IMR-90 (cell line): ENCODE measurements at regions not wholly inside any gene's neighbourhood (a gene's known extent, or its start where the extent isn't known, plus 50 kb on each side); places are given as distances from the start of the nearest gene placed in this dataset.
A peak's percentile ranks its signal among the peaks of the same experiment; 100 is the strongest.

Experiments used
- ATAC-seq: fragments of 200-7000 bp; cut with Tn5 transposase; 2 replicates; pipeline ENCODE4 v1.9.1; 2020; ENCODE audit warnings: low read depth, mild to moderate bottlenecking, moderate library complexity
- BruUV-seq: library from RNA; stranded (reverse); fragments of 400-500 nt; replicated peaks from 2 replicates; lab custom pipeline; 2021; lab: Mats Ljungman, UMichigan
- CTCF ChIA-PET: fragments of 300-600 bp; formaldehyde crosslinking; extraction: SDS; loops from one replicate; lab custom pipeline; 2021; ENCODE audit warnings: antibody characterized with exemption; lab: Yijun Ruan, JAX
- POLR2A ChIA-PET: fragments of 300-600 bp; sonication (Branson Sonifier 250); formaldehyde crosslinking; loops from one replicate; lab custom pipeline; 2022; ENCODE audit warnings: antibody characterized with exemption; ENCODE audit not compliant: unreplicated experiment; lab: Charles Lee
- DNase-seq: peaks from one replicate; pipeline ENCODE4 v3.0.0; 2013
- H2AFZ ChIP-seq: replicated peaks from 2 replicates; pipeline ENCODE3; 2013; ENCODE audit warnings: low read length, mild to moderate bottlenecking; ENCODE audit not compliant: poor library complexity
- H2AK5ac ChIP-seq: 2 replicates; pipeline ENCODE4 v1.6.1; 2013; ENCODE audit warnings: low read depth, low read length, inconsistent platforms
- H2AK9ac ChIP-seq: replicated peaks from 2 replicates; pipeline ENCODE3; 2013; ENCODE audit warnings: mild to moderate bottlenecking, low read depth, low read length, moderate library complexity; ENCODE audit not compliant: poor library complexity
- H2BK120ac ChIP-seq: 2 replicates; pipeline ENCODE4 v1.6.1; 2013; ENCODE audit warnings: low read depth, low read length, inconsistent platforms
- H2BK15ac ChIP-seq: 3 replicates; pipeline ENCODE4 v1.6.1; 2013; ENCODE audit warnings: low read depth, low read length, inconsistent platforms
- H2BK20ac ChIP-seq: 2 replicates; pipeline ENCODE4 v1.6.1; 2013; ENCODE audit warnings: low read depth, mild to moderate bottlenecking, inconsistent platforms, low read length, moderate library complexity
- H2BK5ac ChIP-seq: 2 replicates; pipeline ENCODE4 v1.6.1; 2013; ENCODE audit warnings: mild to moderate bottlenecking, low read depth, low read length, inconsistent platforms; ENCODE audit not compliant: poor library complexity, severe bottlenecking
- H3K14ac ChIP-seq: replicated peaks from 2 replicates; pipeline ENCODE4 v1.6.1; 2013; ENCODE audit warnings: low read depth, low read length, inconsistent platforms
- H3K18ac ChIP-seq: 2 replicates; pipeline ENCODE4 v1.6.1; 2013; ENCODE audit warnings: low read depth, low read length, control low read depth
- H3K23ac ChIP-seq: 2 replicates; pipeline ENCODE4 v1.6.1; 2013; ENCODE audit warnings: low read depth, low read length, inconsistent platforms
- H3K27ac ChIP-seq: 2 replicates; pipeline ENCODE4 v1.5.1; 2013; ENCODE audit warnings: mild to moderate bottlenecking, control low read depth, low read length; ENCODE audit not compliant: insufficient read depth
- H3K27me3 ChIP-seq: 2 replicates; pipeline ENCODE4 v1.6.1; 2013; ENCODE audit warnings: low read length; ENCODE audit not compliant: control insufficient read depth, insufficient read depth
- H3K36me3 ChIP-seq: 2 replicates; pipeline ENCODE4 v1.6.1; 2013; ENCODE audit warnings: low read length, mixed read lengths; ENCODE audit not compliant: control insufficient read depth, insufficient read depth
- H3K4ac ChIP-seq: 2 replicates; pipeline ENCODE4 v1.6.1; 2013; ENCODE audit warnings: low read depth, low read length, inconsistent platforms
- H3K4me1 ChIP-seq: 2 replicates; pipeline ENCODE4 v1.6.1; 2013; ENCODE audit warnings: low read length, mixed read lengths; ENCODE audit not compliant: control insufficient read depth, insufficient read depth
- H3K4me2 ChIP-seq: 2 replicates; pipeline ENCODE4 v1.6.1; 2013; ENCODE audit warnings: low read depth, mild to moderate bottlenecking, control low read depth, low read length, moderate library complexity
- H3K4me3 ChIP-seq: 2 replicates; pipeline ENCODE4 v1.5.1; 2013; ENCODE audit warnings: low read depth, mild to moderate bottlenecking, control low read depth, low read length, moderate library complexity; ENCODE audit not compliant: insufficient read depth
- H3K56ac ChIP-seq: 2 replicates; pipeline ENCODE4 v1.6.1; 2013; ENCODE audit warnings: low read length, inconsistent platforms; ENCODE audit not compliant: insufficient read depth; ENCODE audit errors: extremely low read depth
- H3K79me1 ChIP-seq, 2 experiments: 2 replicates each; pipeline ENCODE4 v1.6.1; 2013; ENCODE audit warnings: low read length in 2 of 2, inconsistent platforms in 1 of 2, low read depth in 1 of 2
- H3K9ac ChIP-seq: 2 replicates; pipeline ENCODE4 v1.6.1; 2013; ENCODE audit warnings: low read depth, low read length, control low read depth
- H3K9me1 ChIP-seq: 2 replicates; pipeline ENCODE4 v1.6.1; 2013; ENCODE audit warnings: low read length, inconsistent platforms; ENCODE audit not compliant: insufficient read depth
- H3K9me3 ChIP-seq: 2 replicates; pipeline ENCODE4 v1.6.1; 2013; ENCODE audit warnings: low read length; ENCODE audit not compliant: control insufficient read depth, insufficient read depth
- H4K20me1 ChIP-seq: 2 replicates; pipeline ENCODE4 v1.6.1; 2013; ENCODE audit warnings: low read length, inconsistent platforms; ENCODE audit not compliant: insufficient read depth
- H4K5ac ChIP-seq: 2 replicates; pipeline ENCODE4 v1.6.1; 2013; ENCODE audit warnings: mild to moderate bottlenecking, low read depth, low read length, control low read depth
- H4K8ac ChIP-seq, 2 experiments: 2 replicates each; pipeline ENCODE4 v1.6.1; 2013; ENCODE audit warnings: low read depth in 2 of 2, low read length in 2 of 2, control low read depth in 1 of 2, inconsistent platforms in 1 of 2
- H4K91ac ChIP-seq: 2 replicates; pipeline ENCODE4 v1.6.1; 2013; ENCODE audit warnings: low read depth, low read length, inconsistent platforms; ENCODE audit not compliant: insufficient read depth
- BHLHE40 ChIP-seq: fragments of 150-350 bp; IDR thresholded peaks from 2 replicates; pipeline ENCODE4 v1.6.1; 2016; ENCODE audit warnings: mild to moderate bottlenecking, low read depth, low read length
- CHD1 ChIP-seq: IDR thresholded peaks from 2 replicates; pipeline ENCODE4 v1.6.1; 2012; ENCODE audit warnings: low read depth, low read length, improper control_type of control experiment
- CTCF ChIP-seq: conservative IDR thresholded peaks from 2 replicates; pipeline ENCODE4 v1.5.1; 2012; ENCODE audit warnings: mild to moderate bottlenecking, low read depth, low read length, improper control_type of control experiment
- ELK1 ChIP-seq: fragments of 150-350 bp; IDR thresholded peaks from 2 replicates; pipeline ENCODE4 v1.6.1; 2016; ENCODE audit warnings: low read depth, mild to moderate bottlenecking, low read length, moderate library complexity, borderline replicate concordance
- FOS ChIP-seq: fragments of 150-350 bp; IDR thresholded peaks from 2 replicates; pipeline ENCODE4 v1.6.1; 2016; ENCODE audit warnings: low read depth, low read length
- MAFK ChIP-seq: IDR thresholded peaks from 2 replicates; pipeline ENCODE4 v1.6.1; 2012; ENCODE audit warnings: low read depth, low read length, improper control_type of control experiment
- MAZ ChIP-seq: IDR thresholded peaks from 2 replicates; pipeline ENCODE4 v1.6.1; 2012; ENCODE audit warnings: low read depth, mild to moderate bottlenecking, low read length, improper control_type of control experiment, moderate library complexity, borderline replicate concordance
- MXI1 ChIP-seq: IDR thresholded peaks from 2 replicates; pipeline ENCODE4 v1.6.1; 2012; ENCODE audit warnings: low read depth, mild to moderate bottlenecking, low read length, moderate library complexity, borderline replicate concordance
- POLR2A ChIP-seq: IDR thresholded peaks from 2 replicates; pipeline ENCODE4 v1.6.1; 2012; ENCODE audit warnings: mild to moderate bottlenecking, low read depth, low read length
- RAD21 ChIP-seq: IDR thresholded peaks from 2 replicates; pipeline ENCODE4 v1.6.1; 2012; ENCODE audit warnings: low read length, improper control_type of control experiment
- RFX5 ChIP-seq: IDR thresholded peaks from 2 replicates; pipeline ENCODE4 v1.8.0; 2012; ENCODE audit warnings: low read depth, mild to moderate bottlenecking, low read length, moderate library complexity
- USF2 ChIP-seq: fragments of 150-350 bp; IDR thresholded peaks from 2 replicates; pipeline ENCODE4 v1.6.1; 2017; ENCODE audit warnings: mild to moderate bottlenecking, antibody characterized with exemption, low read length, low read depth
- WGBS, 2 experiments: methylation state at CpG; one replicate each; pipeline versions ENCODE4 v1.1.5 to v1.1.7; 2013; ENCODE audit warnings: missing lambda C conversion rate in 2 of 2; ENCODE audit not compliant: insufficient read length in 1 of 2; ENCODE audit errors: extremely low coverage in 2 of 2; 5-methylcytosine and 5-hydroxymethylcytosine counted together
- dilution Hi-C: fragments of 300-500 bp; cut with HindIII; formaldehyde crosslinking; loops from one replicate; pipeline ENCODE4 v1.14.3; 2018; ENCODE audit warnings: low sequenced_read_pairs; ENCODE audit not compliant: unreplicated experiment
- in situ Hi-C: fragments of 300-500 bp; cut with MboI; formaldehyde crosslinking; loops from 3 replicates; pipeline ENCODE4 v1.14.3; 2019; ENCODE audit warnings: low sequenced_read_pairs, inconsistent platforms, mixed read lengths
- intact Hi-C: fragments of 100-400 bp; cut with micrococcal nuclease; formaldehyde crosslinking; loops from 2 replicates; pipeline ENCODE4 v1.10.0; 2022

GRCh38 chr11:109012991-109013390 lies 348.1 kb downstream of the DDX10 start:
- Histone ChIP-seq H3K9ac (no peak overlapping the region), H2BK15ac (no peak overlapping the region), H2AK5ac (no peak overlapping the region), H4K5ac (no peak overlapping the region), H3K4me1 (peaks cover 3% of the 10 kb centered on the region; the same call in 1 of the 2 replicates), H4K8ac (no peak overlapping the region), H3K23ac (no peak overlapping the region), H3K27me3 (no peaks in the 10 kb centered on the region), H3K79me1 (no peaks in the 10 kb centered on the region), H4K91ac (no peak overlapping the region), H2BK20ac (no peak overlapping the region), H3K9me1 (0 out of 2 replicates have a peak, but pooled peaks cover 3% of the 10 kb centered on the region), H2AK9ac (no peak overlapping the region), H3K56ac (no peak overlapping the region), H3K4ac (no peak overlapping the region), H3K18ac (no peak overlapping the region), H3K4me2 (no peak overlapping the region), H2BK5ac (no peak overlapping the region), H3K36me3 (no peaks in the 10 kb centered on the region), H3K9me3 (no peaks in the 10 kb centered on the region), H2BK120ac (no peak overlapping the region), H4K20me1 (no peaks in the 10 kb centered on the region), H3K27ac (no peak overlapping the region), H3K4me3 (no peak overlapping the region), H2AFZ (peak overlapping the region; percentile 52), H3K14ac (no peak overlapping the region)
- no TSS peak for BruUV-seq
- 83% methylated on average over 1 of the region's 4 CpGs; no CpG with 5 or more reads in 1 of the 2 experiments for WGBS, 2 experiments
- CTCF ChIA-PET, result no interaction called here
- intact Hi-C loops, result no loop called here
- dilution Hi-C loops, result no loop called here
- in situ Hi-C loops, result no loop called here
- ATAC-seq, result no peak
- POLR2A ChIA-PET, result no interaction called here
- TF ChIP-seq MXI1 (no peak), RAD21 (no peak), BHLHE40 (no peak), CTCF (no peak), FOS (no peak), ELK1 (no peak), RFX5 (no peak), MAZ (no peak), CHD1 (no peak), MAFK (no peak), USF2 (no peak), POLR2A (no peak)
- no peak for DNase-seq
